KOPT-K1 (cell line): ENCODE measurements at regions not wholly inside any gene's neighbourhood (a gene's known extent, or its start where the extent isn't known, plus 50 kb on each side); places are given as distances from the start of the nearest gene placed in this dataset.

Experiments
- H3K27ac ChIP-seq: fragments of 200-600 bp; sonication (generic); 2 replicates; pipeline ENCODE4 v1.5.1; 2016; ENCODE audit warnings: antibody characterized with exemption, mild to moderate bottlenecking, low read depth, low read length; ENCODE audit not compliant: poor library complexity, severe bottlenecking
- H3K36me3 ChIP-seq: fragments of 200-600 bp; sonication (generic); 2 replicates; pipeline ENCODE4 v1.5.1; 2017; ENCODE audit warnings: antibody characterized with exemption, mild to moderate bottlenecking, low read length, moderate library complexity; ENCODE audit not compliant: insufficient read depth
- H3K9me3 ChIP-seq: fragments of 200-600 bp; sonication (generic); 2 replicates; pipeline ENCODE4 v1.5.1; 2017; ENCODE audit warnings: antibody characterized with exemption, low read length, mild to moderate bottlenecking; ENCODE audit not compliant: insufficient read depth, poor library complexity, severe bottlenecking

DNA sequence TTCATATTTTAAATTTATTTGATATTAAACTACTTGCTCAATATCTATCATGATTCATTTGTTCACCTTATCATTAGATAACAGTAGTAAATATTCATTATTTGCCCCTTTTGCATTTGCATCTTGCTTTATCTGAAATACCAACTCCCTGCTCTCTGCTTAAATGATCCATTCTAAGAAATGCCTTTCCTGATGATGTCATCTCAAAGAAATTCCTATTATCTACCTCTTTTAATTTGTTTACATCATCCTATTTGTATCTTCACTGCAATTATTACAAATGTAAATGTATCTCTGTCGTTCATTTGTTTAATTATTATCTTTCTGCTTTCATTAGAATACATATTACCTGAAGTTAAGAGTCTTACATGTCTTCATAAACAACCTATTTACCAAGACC, 549.9 kb downstream of the CBLN2 start:
- Histone ChIP-seq H3K9me3 (no peaks in the 10 kb centered on the region), H3K36me3 (no peaks in the 10 kb centered on the region), H3K27ac (no peak overlapping the region)

- Histone ChIP-seq H3K36me3 (no peaks in the 10 kb centered on the region), H3K27ac (no peak overlapping the region), H3K9me3 (no peaks in the 10 kb centered on the region)
These were observed 554.5 kb downstream of the CBLN2 start for GRCh38 chr18:71989616-71990015.

DNA sequence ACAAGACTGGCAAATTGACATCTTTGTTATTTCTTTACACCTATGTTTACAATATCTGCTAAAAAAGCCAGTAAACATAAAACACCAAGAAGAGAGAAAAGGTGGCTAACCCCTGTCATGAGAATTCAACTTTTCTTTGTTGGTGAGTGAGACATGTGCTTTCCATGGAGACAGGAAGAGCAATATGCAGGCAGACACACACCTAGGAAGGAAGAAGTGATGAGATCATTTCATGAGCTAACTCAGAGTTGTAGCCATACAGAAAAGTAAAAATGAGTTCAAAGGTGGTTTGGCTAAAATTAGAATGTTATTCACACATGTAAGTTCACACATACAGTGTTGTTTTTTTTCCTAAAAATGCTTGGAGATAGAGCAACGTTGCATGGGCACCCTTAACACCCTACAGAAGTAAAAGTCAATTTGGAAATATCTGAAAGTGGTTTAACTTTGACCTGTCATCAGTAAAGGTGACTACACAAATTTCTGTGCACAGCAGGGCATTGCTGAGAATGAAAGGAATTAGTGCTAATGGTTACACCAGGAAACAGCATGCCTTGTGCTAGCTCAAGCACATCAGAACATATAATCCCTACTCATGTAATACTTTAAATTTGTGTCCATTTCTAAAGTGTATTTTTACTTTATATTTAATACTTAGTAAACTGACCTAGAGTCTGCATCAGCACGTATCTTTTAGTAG, 557.6 kb downstream of the CBLN2 start:
- no peak overlapping the region for H3K27ac ChIP-seq
- no peaks in the 10 kb centered on the region for H3K9me3 ChIP-seq
- H3K36me3 ChIP-seq = no peaks in the 10 kb centered on the region

GRCh38 chr18:71976744-71977143, 567.4 kb downstream of the CBLN2 start:
- no peak overlapping the region for H3K27ac ChIP-seq
- no peaks in the 10 kb centered on the region for H3K9me3 ChIP-seq
- no peaks in the 10 kb centered on the region for H3K36me3 ChIP-seq

DNA sequence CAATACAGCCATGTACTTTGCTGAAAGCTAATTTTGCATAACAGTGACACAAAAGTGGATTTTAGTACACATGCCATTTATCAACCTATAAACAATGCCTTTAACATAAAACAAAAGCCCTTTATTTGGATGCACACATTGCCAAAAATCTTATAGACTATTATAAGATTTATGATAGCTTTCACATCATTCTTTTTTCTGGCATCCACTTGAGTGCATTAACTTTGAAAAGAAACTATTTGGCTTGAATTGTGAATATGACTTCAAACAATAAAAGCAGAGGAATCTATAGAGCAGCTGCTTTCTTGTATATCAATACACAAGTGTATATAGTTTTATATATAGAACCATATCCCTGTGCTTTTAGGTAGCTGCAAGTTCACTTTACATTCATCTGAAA, 577.4 kb downstream of the CBLN2 start:
- no peaks in the 10 kb centered on the region for H3K36me3 ChIP-seq
- no peaks in the 10 kb centered on the region for H3K9me3 ChIP-seq
- no peak overlapping the region for H3K27ac ChIP-seq

GRCh38 chr18:71958605-71959004, 585.5 kb downstream of the CBLN2 start:
- Histone ChIP-seq H3K36me3 (no peaks in the 10 kb centered on the region), H3K9me3 (no peaks in the 10 kb centered on the region), H3K27ac (no peak overlapping the region)

- H3K27ac ChIP-seq = no peak overlapping the region
- H3K9me3 ChIP-seq = no peaks in the 10 kb centered on the region
- no peaks in the 10 kb centered on the region for H3K36me3 ChIP-seq
These were observed 593.1 kb downstream of the CBLN2 start for GRCh38 chr18:71951001-71951400.

DNA sequence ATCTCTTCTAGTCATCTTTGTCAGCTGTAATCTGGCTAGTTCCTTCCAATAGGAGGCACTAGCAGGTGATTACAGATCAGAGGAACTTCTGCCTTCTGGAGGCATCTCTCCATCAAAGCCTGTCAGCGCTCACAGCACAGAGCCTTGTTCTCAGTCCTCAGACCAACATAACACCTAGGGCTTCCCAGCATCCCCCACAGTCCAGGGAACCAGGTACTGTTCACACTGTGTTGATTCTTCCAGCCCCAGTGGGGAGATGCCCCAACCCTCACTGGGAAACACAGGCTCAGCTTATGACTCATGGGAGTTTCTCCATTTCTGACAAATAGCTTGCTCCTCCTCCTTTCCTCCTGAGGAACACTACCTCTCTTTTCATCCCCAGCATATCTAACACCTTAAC, 601.7 kb downstream of the CBLN2 start:
- Histone ChIP-seq H3K9me3 (no peaks in the 10 kb centered on the region), H3K27ac (no peak overlapping the region), H3K36me3 (no peaks in the 10 kb centered on the region)

DNA sequence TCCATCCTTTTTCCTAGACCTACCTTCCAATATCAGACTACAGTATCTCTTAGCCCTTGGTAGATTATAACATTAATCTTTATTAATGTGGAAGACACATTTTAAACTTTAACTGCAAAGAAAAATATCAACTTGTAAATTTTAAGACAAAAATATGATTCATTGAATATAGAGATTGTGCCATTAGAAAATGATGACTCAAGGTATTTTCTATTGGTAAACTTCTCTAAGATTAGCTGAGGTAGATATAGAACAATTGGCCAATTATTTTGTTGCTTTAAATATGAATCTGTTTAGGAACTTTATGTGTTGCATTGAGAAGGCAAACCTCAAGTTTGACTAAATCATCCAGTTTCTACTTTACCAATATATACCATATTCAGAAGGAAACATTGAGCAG, 604.7 kb downstream of the CBLN2 start:
- Histone ChIP-seq H3K27ac (no peak overlapping the region), H3K36me3 (no peaks in the 10 kb centered on the region), H3K9me3 (no peaks in the 10 kb centered on the region)

DNA sequence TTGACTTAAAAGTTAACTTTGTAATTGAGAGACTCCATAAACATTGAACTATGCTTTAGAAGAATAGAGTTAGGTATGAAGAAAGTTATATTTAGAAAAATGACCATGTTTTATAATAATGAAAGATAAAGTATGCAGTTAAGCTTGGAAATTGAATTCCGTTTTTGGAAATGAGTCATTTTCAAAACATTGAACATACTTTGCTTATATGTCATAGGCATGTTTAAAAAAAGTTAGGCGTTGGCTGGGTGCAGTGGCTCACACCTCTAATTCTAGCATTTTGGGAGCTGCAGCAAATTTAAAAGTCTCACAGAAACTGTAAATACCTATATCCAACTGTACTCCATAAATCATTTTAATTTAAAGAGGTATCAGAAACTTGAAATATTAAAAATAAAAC, 607.4 kb downstream of the CBLN2 start:
- no peaks in the 10 kb centered on the region for H3K9me3 ChIP-seq
- no peaks in the 10 kb centered on the region for H3K36me3 ChIP-seq
- H3K27ac ChIP-seq = no peak overlapping the region

DNA sequence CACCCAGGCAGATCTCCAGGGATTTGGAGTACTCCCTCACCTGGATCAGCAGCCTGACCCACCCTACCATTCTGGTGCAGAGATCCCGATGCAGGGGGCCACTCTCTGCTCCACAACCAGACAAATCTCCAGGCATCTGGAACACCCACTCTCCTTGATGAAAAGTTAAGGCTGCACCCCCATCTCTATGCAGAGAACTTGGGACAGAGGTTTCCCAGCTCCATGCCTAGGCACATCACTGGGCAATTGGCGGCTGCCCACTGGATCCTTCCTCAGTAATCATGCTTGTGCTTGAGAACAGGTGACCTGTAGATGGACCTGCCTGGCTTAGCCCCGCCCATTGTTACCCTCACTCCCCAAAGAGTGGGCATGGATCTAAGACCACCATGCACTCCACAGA, 624.9 kb downstream of the CBLN2 start:
- H3K36me3 ChIP-seq = no peaks in the 10 kb centered on the region
- no peak overlapping the region for H3K27ac ChIP-seq
- H3K9me3 ChIP-seq = no peaks in the 10 kb centered on the region

DNA sequence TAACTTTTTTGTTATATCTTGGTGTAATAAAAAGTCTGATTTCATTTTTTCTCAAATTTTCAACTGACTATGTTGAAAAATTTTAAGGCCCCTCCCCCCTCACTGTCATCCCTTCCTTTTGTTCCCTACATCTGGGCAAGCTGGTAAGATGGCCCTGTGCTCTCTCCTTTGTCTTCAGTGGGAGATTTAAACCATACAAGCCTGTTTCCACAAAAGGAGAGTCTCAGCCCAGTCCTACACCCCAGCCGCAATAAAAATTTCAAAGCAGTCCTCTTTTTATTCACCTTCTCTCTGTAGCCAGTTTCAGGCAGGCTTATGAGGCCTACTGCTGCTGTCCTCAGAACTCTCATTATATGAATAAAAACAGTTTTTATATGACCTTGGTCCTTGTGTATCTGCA, 630.5 kb downstream of the CBLN2 start:
- Histone ChIP-seq H3K9me3 (no peaks in the 10 kb centered on the region), H3K27ac (no peak overlapping the region), H3K36me3 (no peaks in the 10 kb centered on the region)

DNA sequence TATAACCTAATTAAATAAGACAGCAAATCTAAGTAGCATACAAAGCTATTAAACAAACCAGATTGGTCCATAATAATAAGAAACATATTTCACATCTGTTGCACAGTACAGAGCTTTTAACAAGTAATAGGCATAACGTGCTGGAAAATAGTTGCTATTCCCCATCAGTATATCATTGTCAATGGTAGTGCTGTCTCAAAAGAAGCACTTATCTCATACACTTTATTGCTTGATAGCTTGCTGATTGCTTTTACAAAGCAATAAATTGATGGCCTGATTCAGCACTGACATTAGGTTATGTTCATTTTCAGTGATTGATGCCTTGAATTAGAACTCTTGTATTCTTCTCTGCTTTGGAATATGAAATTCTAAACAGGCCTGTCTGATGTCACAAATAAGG, 641.7 kb downstream of the CBLN2 start:
- Histone ChIP-seq H3K27ac (no peak overlapping the region), H3K36me3 (no peaks in the 10 kb centered on the region), H3K9me3 (no peaks in the 10 kb centered on the region)

DNA sequence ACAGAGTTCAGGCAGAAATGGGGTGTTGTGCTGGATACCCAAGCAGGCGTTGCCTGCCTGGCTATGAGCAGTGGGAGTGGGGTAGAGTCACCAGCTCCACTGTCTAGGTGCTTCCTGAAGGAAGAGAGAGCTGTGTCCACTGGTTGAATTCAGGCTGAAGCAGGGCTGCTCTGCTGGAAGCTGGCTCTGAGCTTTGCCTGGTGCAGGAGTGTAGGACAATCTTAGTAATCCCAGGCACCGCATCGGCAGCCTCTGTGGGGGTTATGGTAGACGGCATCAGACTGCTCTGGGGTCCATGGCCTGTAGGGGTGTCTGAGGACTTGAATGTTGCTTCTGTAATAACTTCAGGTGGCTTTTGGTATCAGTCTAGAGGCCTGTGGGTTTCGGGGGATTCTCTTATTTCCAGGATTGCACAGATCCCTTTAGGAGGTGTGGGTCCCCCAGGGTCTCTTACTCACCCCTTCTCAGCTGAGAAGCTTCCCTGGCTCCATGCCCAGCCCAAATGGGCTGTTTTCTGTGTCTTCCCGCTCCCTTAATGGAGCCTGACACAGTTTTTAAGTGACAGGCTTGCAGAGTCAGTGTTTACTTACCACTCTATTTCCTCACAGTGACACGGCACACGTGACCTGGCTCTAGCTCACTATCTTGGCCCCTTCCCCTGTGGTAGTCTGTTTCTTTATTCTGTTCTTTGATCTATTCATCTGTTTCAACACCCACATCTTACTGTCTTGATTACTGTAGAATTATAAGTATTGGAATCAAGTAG, 644.3 kb downstream of the CBLN2 start:
- no peaks in the 10 kb centered on the region for H3K36me3 ChIP-seq
- no peak overlapping the region for H3K27ac ChIP-seq
- H3K9me3 ChIP-seq = no peaks in the 10 kb centered on the region

DNA sequence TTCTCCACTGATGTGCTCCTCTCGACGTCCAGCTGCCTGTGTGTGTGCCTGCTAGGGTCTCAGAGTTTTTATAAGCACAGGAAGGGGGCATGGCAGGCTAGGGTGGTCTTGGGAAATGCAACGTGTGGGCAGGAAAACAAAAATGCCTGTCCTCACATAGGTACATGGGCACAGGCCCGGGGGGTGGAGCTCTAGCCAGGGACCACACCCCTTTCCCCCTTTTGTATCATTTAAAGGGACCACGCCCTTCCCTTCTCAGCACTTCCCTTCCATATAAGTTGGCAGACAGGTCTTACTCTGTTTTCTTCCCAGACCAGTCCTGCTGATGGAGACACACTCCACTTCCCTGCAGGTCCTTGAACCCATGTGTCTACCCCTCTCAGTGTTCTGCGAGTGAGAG, 645.0 kb downstream of the CBLN2 start:
- no peak overlapping the region for H3K27ac ChIP-seq
- H3K36me3 ChIP-seq = no peaks in the 10 kb centered on the region
- no peaks in the 10 kb centered on the region for H3K9me3 ChIP-seq

- no peaks in the 10 kb centered on the region for H3K9me3 ChIP-seq
- no peak overlapping the region for H3K27ac ChIP-seq
- no peaks in the 10 kb centered on the region for H3K36me3 ChIP-seq
These were observed 656.6 kb downstream of the CBLN2 start for GRCh38 chr18:71887509-71887908.
